ENCODE measurements at regions not wholly inside any gene's neighbourhood (a gene's known extent, or its start where the extent isn't known, plus 50 kb on each side); places are given as distances from the start of the nearest gene placed in this dataset.

GRCh38 chr1:71228742-71229365 lies 148.0 kb upstream of the ZRANB2 start:
- TF ChIP-seq TAF1 (IDR thresholded peaks at IDR 0.05; ENCODE audit: low read depth) (no peak), TEAD4 (IDR thresholded peaks at IDR 0.05) (no peak), EP300 (IDR thresholded peaks at IDR 0.05; ENCODE audit: borderline replicate concordance) (no peak), CREB1 (IDR thresholded peaks at IDR 0.05; ENCODE audit: low read depth) (no peak), RAD21 (IDR thresholded peaks at IDR 0.05; ENCODE audit: low read depth) (no peak), EGR1 (IDR thresholded peaks at IDR 0.05) (no peak), ZBTB7A (IDR thresholded peaks at IDR 0.05; ENCODE audit: low read depth) (no peak), FOXM1 (IDR thresholded peaks at IDR 0.05; ENCODE audit: borderline replicate concordance, low read depth) (no peak), MAX (IDR thresholded peaks at IDR 0.05) (no peak), CEBPB (IDR thresholded peaks at IDR 0.05) (no peak), REST (IDR thresholded peaks at IDR 0.05; ENCODE audit: low read depth) (no peak), TCF12 (IDR thresholded peaks at IDR 0.05; ENCODE audit: low read depth) (no peak), NFIC (IDR thresholded peaks at IDR 0.05) (no peak), YY1 (IDR thresholded peaks at IDR 0.05; ENCODE audit: low read depth) (no peak)
- TF ChIP-seq, protein P1, sequence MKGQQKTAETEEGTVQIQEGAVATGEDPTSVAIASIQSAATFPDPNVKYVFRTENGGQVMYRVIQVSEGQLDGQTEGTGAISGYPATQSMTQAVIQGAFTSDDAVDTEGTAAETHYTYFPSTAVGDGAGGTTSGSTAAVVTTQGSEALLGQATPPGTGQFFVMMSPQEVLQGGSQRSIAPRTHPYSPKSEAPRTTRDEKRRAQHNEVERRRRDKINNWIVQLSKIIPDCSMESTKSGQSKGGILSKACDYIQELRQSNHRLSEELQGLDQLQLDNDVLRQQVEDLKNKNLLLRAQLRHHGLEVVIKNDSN (IDR thresholded peaks at IDR 0.05), result no peak

GRCh38 chr1:71228241-71228640 lies 147.4 kb upstream of the ZRANB2 start:
- TF ChIP-seq NFIC (IDR thresholded peaks at IDR 0.05), result no peak
- TF ChIP-seq, protein P1 (IDR thresholded peaks at IDR 0.05), result no peak
- no peak for TF ChIP-seq REST (IDR thresholded peaks at IDR 0.05; ENCODE audit: low read depth)
- no peak for TF ChIP-seq TAF1 (IDR thresholded peaks at IDR 0.05; ENCODE audit: low read depth)
- no peak for TF ChIP-seq TEAD4 (IDR thresholded peaks at IDR 0.05)
- no peak for TF ChIP-seq EP300 (IDR thresholded peaks at IDR 0.05; ENCODE audit: borderline replicate concordance)
- no peak for TF ChIP-seq YY1 (IDR thresholded peaks at IDR 0.05; ENCODE audit: low read depth)
- no peak for TF ChIP-seq CREB1 (IDR thresholded peaks at IDR 0.05; ENCODE audit: low read depth)
- TF ChIP-seq FOXM1 (IDR thresholded peaks at IDR 0.05; ENCODE audit: borderline replicate concordance, low read depth), result no peak
- no peak for TF ChIP-seq EGR1 (IDR thresholded peaks at IDR 0.05)

GRCh38 chr1:71224741-71225377 lies 144.0 kb upstream of the ZRANB2 start:
- TF ChIP-seq TAF1 (IDR thresholded peaks at IDR 0.05; ENCODE audit: low read depth), result no peak
- TF ChIP-seq ZBTB7A (IDR thresholded peaks at IDR 0.05; ENCODE audit: low read depth), result no peak
- no peak for TF ChIP-seq EGR1 (IDR thresholded peaks at IDR 0.05)
- TF ChIP-seq EP300 (IDR thresholded peaks at IDR 0.05; ENCODE audit: borderline replicate concordance), result no peak
- TF ChIP-seq FOXM1 (IDR thresholded peaks at IDR 0.05; ENCODE audit: borderline replicate concordance, low read depth), result no peak
- TF ChIP-seq TCF12 (IDR thresholded peaks at IDR 0.05; ENCODE audit: low read depth), result no peak
- no peak for TF ChIP-seq TEAD4 (IDR thresholded peaks at IDR 0.05)
- TF ChIP-seq NFIC (IDR thresholded peaks at IDR 0.05), result no peak
- no peak for TF ChIP-seq CEBPB (IDR thresholded peaks at IDR 0.05)
- no peak for TF ChIP-seq MAX (IDR thresholded peaks at IDR 0.05)
- no peak for TF ChIP-seq RAD21 (IDR thresholded peaks at IDR 0.05; ENCODE audit: low read depth)
- no peak for TF ChIP-seq YY1 (IDR thresholded peaks at IDR 0.05; ENCODE audit: low read depth)
- no peak for TF ChIP-seq REST (IDR thresholded peaks at IDR 0.05; ENCODE audit: low read depth)
- TF ChIP-seq, protein P1 (IDR thresholded peaks at IDR 0.05), result no peak
- no peak for TF ChIP-seq CREB1 (IDR thresholded peaks at IDR 0.05; ENCODE audit: low read depth)
